ENCODE measurements at regions not wholly inside any gene's neighbourhood (a gene's known extent, or its start where the extent isn't known, plus 50 kb on each side); places are given as distances from the start of the nearest gene placed in this dataset.
A peak's percentile ranks its signal among the peaks of the same experiment; 100 is the strongest.

DNA sequence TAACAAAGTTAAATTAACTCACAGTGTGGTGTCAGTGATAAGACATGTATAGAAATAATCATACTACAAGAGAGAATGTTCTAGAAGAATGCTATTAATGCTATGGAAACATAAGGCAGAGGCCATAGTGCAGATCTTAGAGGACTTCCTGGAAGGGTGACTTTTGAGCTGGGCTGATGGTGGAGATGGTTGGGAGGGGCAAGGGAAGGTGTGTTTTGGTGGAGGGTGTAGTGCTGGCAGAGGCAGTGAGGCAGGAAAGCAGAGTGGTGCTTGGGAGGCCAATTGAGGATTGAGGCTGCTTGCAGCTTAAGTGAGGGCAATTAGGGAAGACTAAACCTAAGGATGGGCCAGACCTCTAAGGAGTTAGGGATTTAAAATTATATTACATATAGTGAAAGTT lies 58.5 kb upstream of the FNDC1 start:
- TF ChIP-seq CTCF (conservative IDR thresholded peaks at IDR 0.05; ENCODE audit: low read length): no peak
- no peak for DNase-seq (ENCODE audit: low read depth)
- H3K4me3 ChIP-seq (ENCODE audit: low read length): no peak overlapping the region

DNA sequence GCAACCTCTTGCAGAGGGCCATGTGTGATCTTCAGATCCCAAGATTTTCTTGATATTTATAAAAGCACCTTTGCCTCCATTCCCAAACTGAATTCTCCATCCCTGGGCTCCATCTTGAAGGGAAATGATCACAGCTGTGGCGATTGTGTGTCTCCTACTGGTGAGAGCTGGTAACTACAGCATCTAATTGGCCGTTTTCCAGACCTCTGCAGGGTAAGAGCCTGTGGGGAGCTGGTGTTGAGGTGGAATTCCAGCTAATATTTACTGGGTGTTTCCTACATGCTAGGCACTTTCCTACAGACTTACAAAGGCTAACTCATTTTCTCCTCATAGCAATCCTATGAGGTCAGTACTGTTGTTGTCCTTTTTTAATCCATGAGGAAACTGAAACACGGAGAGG lies 59.2 kb upstream of the FNDC1 start:
- peak; percentile 49 for DNase-seq (ENCODE audit: low read depth)
- H3K4me3 ChIP-seq (ENCODE audit: low read length): no peak overlapping the region
- TF ChIP-seq CTCF (conservative IDR thresholded peaks at IDR 0.05; ENCODE audit: low read length): peak; percentile 63

DNA sequence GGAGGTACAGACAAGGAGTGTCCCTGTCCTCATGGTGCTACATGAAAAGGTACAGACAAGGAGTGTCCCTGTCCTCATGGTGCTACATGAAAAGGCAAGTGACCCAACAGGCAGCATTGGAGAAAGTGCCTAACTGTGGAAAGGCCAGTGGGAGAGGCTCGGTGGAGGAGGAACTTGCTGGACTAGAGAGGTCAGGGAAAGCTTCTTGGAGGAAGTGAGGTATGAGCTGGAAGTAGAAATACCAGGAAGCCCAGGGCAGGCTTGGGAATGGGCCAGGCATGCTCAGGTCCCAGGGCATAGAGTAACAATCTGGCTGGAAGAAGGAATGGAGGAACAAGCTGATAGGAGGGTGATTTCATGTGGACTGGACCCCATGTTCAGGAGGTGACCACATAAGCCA lies 59.8 kb upstream of the FNDC1 start:
- no peak overlapping the region for H3K4me3 ChIP-seq (ENCODE audit: low read length)
- no peak for TF ChIP-seq CTCF (conservative IDR thresholded peaks at IDR 0.05; ENCODE audit: low read length)
- no peak for DNase-seq (ENCODE audit: low read depth)

DNA sequence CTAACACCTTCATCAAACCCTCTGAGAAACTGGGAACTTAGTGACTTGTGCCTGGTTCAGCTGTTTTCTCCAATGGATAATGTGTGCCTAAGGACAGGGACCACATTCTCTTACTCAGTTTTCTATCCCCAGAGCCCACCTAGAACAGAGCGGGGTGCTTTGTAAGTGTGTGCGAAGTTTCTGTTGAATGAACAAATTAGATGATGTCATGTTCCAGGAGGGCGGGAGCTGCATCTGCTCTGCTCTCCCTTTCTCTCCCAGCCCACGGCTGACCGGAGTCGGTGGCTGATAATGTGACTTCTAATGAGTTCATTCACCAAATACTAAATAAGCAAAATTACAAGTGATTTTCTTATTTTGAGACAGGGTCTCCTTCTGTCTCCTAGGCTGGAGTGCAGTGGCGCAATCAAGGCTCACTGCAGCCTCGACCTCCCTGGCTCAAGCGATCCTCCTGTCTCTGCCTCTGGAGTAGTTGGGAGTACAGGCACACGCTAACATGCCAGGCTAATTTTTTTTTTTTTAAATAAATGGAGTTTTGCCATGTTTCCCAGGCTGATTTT lies 60.7 kb upstream of the FNDC1 start:
- no peak for TF ChIP-seq CTCF (conservative IDR thresholded peaks at IDR 0.05; ENCODE audit: low read length)
- no peak for DNase-seq (ENCODE audit: low read depth)
- H3K4me3 ChIP-seq (ENCODE audit: low read length): no peak overlapping the region

- H3K4me3 ChIP-seq (ENCODE audit: low read length): no peak overlapping the region
- no peak for TF ChIP-seq CTCF (conservative IDR thresholded peaks at IDR 0.05; ENCODE audit: low read length)
- no peak for DNase-seq (ENCODE audit: low read depth)
These were observed 61.5 kb upstream of the FNDC1 start for GRCh38 chr6:159107451-159108260.

DNA sequence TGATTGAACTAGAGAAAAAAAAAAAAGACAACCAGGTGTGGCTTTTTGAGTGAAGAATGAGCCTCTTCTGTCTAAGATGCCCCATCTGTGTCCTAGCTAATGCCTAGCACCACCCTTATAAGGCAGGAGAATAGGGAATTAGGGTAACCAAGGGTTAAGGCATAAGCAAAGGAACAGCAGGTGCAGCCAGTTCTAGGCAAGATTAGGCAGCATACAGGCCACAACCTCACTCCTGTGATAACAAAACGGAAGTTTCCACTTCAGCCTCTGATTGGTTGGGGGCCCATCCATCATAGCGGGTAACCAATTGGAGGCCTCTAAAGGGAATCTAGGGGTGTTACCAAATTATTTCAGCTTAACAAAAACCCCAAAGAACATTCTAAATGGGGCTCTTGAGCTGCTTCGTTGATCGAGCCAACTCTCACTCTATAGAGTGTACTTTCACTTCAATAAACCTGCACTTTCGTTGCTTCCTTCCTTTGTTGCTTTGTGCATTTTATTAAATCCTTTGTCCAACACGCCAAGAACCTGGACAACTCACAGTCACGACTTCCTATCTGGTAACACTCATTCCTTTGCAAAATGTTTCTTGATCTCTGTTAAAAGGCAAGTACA lies 61.9 kb upstream of the TAGAP start:
- no peak overlapping the region for H3K4me3 ChIP-seq (ENCODE audit: low read length)
- DNase-seq (ENCODE audit: low read depth): peak; percentile 44
- TF ChIP-seq CTCF (conservative IDR thresholded peaks at IDR 0.05; ENCODE audit: low read length): no peak

DNA sequence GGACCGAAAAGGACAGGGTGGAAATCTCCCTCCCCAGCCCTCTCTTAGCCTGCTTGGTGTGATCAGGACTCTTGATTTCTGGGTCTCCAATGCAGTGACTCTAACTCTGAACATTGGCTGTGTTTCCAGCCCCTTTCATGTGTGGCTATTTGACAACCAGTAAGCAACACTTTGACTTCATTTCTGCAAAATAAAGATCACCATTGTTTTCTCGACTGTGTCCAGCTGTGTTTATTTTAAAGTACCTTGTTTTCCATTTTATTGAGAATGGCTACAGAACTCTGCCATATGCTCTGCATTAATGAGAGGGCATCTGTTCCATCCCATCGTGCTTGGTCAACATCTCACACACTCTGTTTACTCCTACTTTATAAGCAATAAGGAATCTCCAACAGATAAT lies 60.9 kb upstream of the TAGAP start:
- TF ChIP-seq CTCF (conservative IDR thresholded peaks at IDR 0.05; ENCODE audit: low read length): no peak
- no peak overlapping the region for H3K4me3 ChIP-seq (ENCODE audit: low read length)
- no peak for DNase-seq (ENCODE audit: low read depth)

Measured in AG10803 (cell line).